ENCODE measurements at regions not wholly inside any gene's neighbourhood (a gene's known extent, or its start where the extent isn't known, plus 50 kb on each side); places are given as distances from the start of the nearest gene placed in this dataset.

DNA sequence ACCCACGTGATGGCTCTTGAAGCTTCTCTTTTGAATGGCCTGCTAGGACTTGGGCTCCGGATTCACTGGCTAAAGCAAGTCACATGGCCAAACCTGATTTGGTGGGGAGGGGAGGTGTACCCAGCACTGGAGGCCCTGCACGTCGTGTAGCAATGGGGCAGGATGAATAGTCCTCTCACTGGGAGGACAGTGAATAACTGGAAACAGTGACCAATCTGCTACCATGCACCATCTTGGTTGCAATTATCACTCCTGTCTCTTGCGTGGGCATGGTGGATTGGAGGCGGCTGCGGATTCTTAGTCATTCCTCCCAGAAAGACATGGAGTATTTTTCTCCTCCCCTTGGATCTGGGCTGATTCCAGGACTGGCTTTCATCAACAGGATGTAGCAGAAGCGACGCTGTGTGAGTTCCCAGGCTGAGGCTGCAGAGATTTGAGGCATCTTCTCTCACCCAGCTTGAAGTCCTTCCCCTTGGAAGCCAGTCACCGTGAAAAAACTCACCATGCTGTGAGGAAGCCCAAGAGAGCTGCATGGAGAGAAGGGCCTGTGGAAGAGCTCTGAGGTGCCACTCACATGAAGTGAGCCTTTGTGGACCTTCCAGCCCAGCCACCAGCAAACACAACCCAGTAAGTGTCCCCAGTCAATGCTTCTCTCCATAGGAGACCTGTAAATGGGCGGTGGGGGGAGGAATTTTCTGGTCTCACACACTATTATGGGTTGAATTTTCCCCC, 70.4 kb downstream of the IGLL1 start:
- H3K9ac ChIP-seq (ENCODE audit: insufficient read depth in 1 of 2, low read length in 2 of 2), result no peak overlapping the region
- DNase-seq, result peak; percentile 45 to 76 (median 65)
- WGBS, 2 donors, result 65 to 73% methylated on average over 11 of the region's 11 CpGs

DNA sequence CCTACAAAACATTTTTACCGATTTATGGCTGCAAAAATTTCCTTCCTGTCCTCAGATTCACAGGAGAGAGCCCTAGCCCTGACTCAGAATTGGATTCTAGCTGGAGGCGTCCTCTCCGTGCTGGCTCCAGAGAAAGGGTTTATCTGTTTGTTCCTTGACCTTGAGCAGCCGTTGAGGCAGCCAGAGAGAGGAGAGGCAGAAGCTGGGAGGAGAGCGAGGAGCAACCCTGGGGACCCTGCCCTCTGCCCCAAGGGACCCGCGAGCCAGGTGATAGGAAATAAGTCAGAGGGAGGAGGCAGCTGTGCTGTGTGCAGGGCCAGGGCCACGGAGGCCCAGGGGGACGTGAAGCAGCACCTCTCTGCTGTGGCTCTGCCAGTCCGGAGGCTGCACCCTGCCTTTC, 75.6 kb downstream of the IGLL1 start:
- Histone ChIP-seq H3K36me3 (ENCODE audit: control insufficient read depth in 4 of 4, insufficient read depth in 4 of 4, low read length in 4 of 4) (no peaks in the 10 kb centered on the region), H3K27me3 (ENCODE audit: control insufficient read depth in 3 of 3, insufficient read depth in 3 of 3, low read length in 2 of 3) (no peaks in the 10 kb centered on the region), H3K4me3 (no peak overlapping the region), H3K9me3 (ENCODE audit: control insufficient read depth in 4 of 4, insufficient read depth in 3 of 4, low read length in 3 of 4) (no peaks in the 10 kb centered on the region), H3K27ac (ENCODE audit: low read depth in 1 of 2, low read length in 1 of 2) (no peak overlapping the region), H3K4me1 (ENCODE audit: control insufficient read depth in 5 of 5, insufficient read depth in 5 of 5, low read length in 5 of 5) (peaks cover 0 to 22% (median 5%) of the 10 kb centered on the region in 5 donors), H3K9ac (ENCODE audit: insufficient read depth in 1 of 2, low read length in 2 of 2) (no peak overlapping the region)
- DNase-seq, result peak in 2 of 3 donors; percentile 29 to 44
- WGBS, 2 donors, result 59 to 72% methylated on average over 9 to 10 of the region's 10 CpGs
- ATAC-seq (ENCODE audit: insufficient read depth, low FRiP score), result no peak
- TF ChIP-seq, protein P1, sequence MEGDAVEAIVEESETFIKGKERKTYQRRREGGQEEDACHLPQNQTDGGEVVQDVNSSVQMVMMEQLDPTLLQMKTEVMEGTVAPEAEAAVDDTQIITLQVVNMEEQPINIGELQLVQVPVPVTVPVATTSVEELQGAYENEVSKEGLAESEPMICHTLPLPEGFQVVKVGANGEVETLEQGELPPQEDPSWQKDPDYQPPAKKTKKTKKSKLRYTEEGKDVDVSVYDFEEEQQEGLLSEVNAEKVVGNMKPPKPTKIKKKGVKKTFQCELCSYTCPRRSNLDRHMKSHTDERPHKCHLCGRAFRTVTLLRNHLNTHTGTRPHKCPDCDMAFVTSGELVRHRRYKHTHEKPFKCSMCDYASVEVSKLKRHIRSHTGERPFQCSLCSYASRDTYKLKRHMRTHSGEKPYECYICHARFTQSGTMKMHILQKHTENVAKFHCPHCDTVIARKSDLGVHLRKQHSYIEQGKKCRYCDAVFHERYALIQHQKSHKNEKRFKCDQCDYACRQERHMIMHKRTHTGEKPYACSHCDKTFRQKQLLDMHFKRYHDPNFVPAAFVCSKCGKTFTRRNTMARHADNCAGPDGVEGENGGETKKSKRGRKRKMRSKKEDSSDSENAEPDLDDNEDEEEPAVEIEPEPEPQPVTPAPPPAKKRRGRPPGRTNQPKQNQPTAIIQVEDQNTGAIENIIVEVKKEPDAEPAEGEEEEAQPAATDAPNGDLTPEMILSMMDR (IDR thresholded peaks at IDR 0.05; ENCODE audit: control extremely low read depth, extremely low read depth), result no peak

More for the DNA sequence above, 70.4 kb downstream of the IGLL1 start:
- no peak for ATAC-seq (ENCODE audit: insufficient read depth, low FRiP score)
- Histone ChIP-seq H3K36me3 (ENCODE audit: control insufficient read depth in 4 of 4, insufficient read depth in 4 of 4, low read length in 4 of 4) (no peaks in the 10 kb centered on the region), H3K27ac (ENCODE audit: low read depth in 1 of 2, low read length in 1 of 2) (no peak overlapping the region), H3K27me3 (ENCODE audit: control insufficient read depth in 3 of 3, insufficient read depth in 3 of 3, low read length in 2 of 3) (no peaks in the 10 kb centered on the region), H3K4me3 (no peak overlapping the region), H3K4me1 (ENCODE audit: control insufficient read depth in 5 of 5, insufficient read depth in 5 of 5, low read length in 5 of 5) (peaks cover 0 to 4% (median under 1%) of the 10 kb centered on the region in 5 donors), H3K9me3 (ENCODE audit: control insufficient read depth in 4 of 4, insufficient read depth in 3 of 4, low read length in 3 of 4) (no peaks in the 10 kb centered on the region)
- TF ChIP-seq, protein P1 (IDR thresholded peaks at IDR 0.05; ENCODE audit: control extremely low read depth, extremely low read depth), result no peak

DNA sequence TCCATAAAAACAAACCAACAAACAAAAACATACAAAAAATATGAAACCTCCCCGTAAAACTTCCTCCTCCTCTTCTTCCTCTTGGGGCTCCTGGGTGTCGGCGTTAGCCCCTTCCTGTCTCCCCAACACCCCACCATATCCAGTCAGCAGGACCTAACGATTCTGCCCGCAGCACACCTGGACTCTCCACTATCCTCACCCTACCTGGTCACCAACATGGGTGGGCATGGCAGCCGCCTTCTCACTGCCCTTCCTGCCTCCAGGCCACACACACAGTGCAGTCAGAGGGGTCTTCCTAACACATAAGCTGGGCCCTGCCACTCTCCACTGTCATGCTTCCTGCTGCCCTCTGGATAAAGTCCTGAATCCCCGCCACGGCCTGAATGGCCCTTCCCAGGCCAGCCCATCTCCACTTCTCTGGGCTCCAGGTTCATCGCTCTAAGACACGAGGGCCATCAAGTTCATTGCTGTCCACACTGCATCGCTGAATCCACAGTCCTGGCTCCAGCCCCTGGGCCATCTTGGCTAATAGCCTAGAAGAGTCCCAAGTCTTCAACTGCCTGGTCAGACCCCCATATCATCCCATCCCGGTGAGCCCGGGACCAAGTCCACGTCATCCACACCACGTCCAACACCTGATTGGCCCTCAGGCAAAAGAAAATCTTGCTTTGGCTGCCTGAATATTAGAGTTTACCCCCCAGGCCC, 76.2 kb downstream of the IGLL1 start:
- no peak for ATAC-seq (ENCODE audit: insufficient read depth, low FRiP score)
- no peak overlapping the region for H3K9ac ChIP-seq (ENCODE audit: insufficient read depth in 1 of 2, low read length in 2 of 2)
- WGBS, 2 donors, result 79 to 86% methylated on average over 15 of the region's 15 CpGs
- no peaks in the 10 kb centered on the region for H3K27me3 ChIP-seq (ENCODE audit: control insufficient read depth in 3 of 3, insufficient read depth in 3 of 3, low read length in 2 of 3)
- H3K4me3 ChIP-seq, result no peak overlapping the region
- no peak for DNase-seq
- TF ChIP-seq, protein P1 (IDR thresholded peaks at IDR 0.05; ENCODE audit: control extremely low read depth, extremely low read depth), result no peak
- H3K9me3 ChIP-seq (ENCODE audit: control insufficient read depth in 4 of 4, insufficient read depth in 3 of 4, low read length in 3 of 4), result no peaks in the 10 kb centered on the region
- peaks cover 0 to 24% (median 5%) of the 10 kb centered on the region in 5 donors for H3K4me1 ChIP-seq (ENCODE audit: control insufficient read depth in 5 of 5, insufficient read depth in 5 of 5, low read length in 5 of 5)
- no peaks in the 10 kb centered on the region for H3K36me3 ChIP-seq (ENCODE audit: control insufficient read depth in 4 of 4, insufficient read depth in 4 of 4, low read length in 4 of 4)
- H3K27ac ChIP-seq (ENCODE audit: low read depth in 1 of 2, low read length in 1 of 2), result no peak overlapping the region

All from lung (tissue), 11 donors.